HG03060 (cell line): ENCODE measurements at regions not wholly inside any gene's neighbourhood (a gene's known extent, or its start where the extent isn't known, plus 50 kb on each side); places are given as distances from the start of the nearest gene placed in this dataset.
"Not testable (repeated sequence)": the region's sequence is repeated elsewhere in the genome, so short reads cannot be mapped to it uniquely, and the experiment has no call there.

Source experiments
- ATAC-seq: cut with Tn5 transposase; IDR thresholded peaks from one replicate; pipeline ENCODE4 v1.9.1; 2021; ENCODE audit warnings: low read depth, moderate number of reproducible peaks; ENCODE audit not compliant: unreplicated experiment

DNA sequence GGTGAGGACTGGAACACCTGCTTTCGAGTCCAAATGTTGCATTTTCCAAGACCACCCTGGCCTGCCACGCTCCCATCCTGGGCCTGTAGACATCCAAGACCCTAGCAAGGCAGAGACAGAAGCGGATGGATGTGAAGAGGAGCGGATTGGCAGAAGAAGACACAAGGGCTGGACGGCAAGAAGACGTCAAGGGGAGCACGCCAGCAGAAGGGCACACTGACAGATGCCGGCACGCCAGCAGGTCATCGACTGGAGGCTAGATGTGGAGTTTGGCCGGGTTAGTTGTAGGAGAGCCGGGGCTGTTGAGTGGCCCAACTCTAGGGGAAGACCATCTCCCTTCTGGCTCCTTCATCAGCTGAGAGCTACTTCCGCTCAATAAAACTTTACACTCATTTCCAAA lies 251.6 kb downstream of the ZWINT start:
- ATAC-seq = no peak

DNA sequence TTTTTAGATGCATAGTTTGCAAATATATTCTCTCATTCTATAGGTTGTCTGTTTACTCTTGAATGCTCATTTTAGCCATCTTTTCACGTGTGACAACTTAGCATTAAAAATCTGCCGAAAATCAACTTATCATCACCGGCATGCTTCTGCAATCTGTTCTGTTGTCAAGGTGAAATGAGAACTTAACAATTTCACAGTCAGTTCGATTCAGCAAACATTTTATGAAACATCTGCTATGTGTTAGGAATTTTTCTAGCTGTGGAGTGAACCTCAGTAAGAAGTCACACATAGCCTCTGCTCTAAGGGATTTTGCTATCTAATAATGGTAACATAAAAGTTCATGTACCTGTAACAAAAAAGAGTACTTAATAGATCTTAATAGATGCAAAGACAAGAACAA lies 256.1 kb downstream of the ZWINT start:
- ATAC-seq = no peak

DNA sequence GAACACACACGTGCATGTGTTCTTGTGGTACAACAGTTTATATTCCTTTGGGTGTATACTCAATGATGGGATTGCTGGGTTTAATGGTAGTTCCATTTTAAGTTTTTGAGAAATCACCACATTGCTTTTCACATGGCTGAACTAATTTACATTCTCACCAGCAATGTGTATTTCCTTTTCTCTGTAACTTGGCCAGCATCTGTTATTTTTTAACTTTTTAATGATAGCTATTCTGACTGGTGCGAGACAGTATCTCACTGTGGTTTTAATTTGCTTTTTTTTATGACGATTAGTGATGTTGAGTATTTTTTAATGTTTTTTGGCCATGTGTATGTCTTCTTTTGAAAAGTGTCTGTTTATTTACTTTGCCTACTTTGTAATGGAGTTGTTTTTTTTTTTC lies 256.6 kb downstream of the ZWINT start:
- ATAC-seq = no peak

DNA sequence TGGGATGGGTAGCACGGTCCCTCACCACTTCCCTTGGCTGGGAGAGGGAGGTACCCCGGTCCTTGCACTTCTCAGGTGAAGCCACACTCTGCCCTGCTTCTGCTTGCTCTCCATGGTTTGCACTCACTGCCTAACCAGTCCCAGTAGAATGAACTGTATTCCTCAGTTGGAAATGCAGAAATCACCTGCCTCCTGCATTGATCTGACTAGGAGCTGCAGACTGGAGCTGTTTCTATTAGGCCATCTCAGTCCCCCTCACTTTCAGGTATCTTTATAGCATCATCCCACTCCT lies 264.9 kb downstream of the ZWINT start:
- ATAC-seq = no peak

DNA sequence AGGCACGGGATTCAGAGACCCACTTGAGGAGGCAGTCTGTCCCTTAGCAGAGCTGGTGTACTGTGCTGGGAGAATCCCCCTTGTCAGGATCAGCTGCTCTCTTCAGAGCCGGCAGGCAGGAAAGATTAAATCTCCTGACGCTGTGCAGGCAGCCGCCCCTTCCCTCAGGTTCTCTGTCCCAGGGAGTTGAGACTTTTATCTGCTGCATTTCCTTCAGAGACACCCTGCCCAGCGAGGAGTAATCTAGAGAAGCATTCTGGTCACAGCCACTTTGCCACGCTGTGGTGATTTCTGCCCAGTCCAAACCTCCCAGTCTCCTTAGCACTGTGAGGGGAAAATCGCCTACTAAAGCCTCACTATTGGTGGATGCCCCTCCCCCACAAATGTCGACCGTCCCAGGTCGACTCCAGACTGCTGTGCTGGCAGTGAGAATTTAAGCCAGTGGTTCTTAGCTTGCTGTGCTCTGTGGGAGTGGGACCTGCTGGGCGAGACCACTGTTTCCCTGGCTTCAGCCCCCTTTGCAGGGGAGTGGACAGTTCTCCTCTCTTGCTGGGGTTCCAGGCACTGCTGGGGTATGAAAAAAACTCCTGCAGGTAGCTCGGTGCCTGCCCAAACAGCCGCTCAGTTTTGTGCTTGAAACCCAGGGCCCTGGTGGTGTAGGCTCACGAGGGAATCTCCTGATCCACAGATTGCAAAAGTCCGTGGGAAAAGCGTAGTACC lies 265.4 kb downstream of the ZWINT start:
- no peak for ATAC-seq

- ATAC-seq = not testable (repeated sequence)
Measured at GRCh38 chr10:56093645-56094044, 267.4 kb downstream of the ZWINT start.

DNA sequence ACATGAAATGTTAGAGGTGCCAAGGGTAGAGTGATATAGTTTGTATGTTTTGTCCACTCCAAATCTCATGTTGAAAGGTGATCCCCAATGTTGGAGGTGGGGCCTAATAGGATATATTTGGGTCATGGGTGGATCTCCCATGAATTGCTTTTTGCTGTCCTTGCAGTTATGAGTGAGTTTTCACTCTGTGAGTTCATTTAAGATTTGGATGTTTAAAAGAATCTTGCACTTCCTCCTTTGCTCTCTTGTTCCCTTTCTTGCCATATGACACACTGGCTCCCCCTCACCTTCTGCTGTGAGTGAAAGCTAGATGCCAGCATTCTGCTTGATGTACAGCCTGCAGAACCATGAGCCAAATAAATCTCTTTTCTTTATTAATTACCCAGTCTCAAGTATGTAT lies 269.2 kb downstream of the ZWINT start:
- ATAC-seq = no peak

DNA sequence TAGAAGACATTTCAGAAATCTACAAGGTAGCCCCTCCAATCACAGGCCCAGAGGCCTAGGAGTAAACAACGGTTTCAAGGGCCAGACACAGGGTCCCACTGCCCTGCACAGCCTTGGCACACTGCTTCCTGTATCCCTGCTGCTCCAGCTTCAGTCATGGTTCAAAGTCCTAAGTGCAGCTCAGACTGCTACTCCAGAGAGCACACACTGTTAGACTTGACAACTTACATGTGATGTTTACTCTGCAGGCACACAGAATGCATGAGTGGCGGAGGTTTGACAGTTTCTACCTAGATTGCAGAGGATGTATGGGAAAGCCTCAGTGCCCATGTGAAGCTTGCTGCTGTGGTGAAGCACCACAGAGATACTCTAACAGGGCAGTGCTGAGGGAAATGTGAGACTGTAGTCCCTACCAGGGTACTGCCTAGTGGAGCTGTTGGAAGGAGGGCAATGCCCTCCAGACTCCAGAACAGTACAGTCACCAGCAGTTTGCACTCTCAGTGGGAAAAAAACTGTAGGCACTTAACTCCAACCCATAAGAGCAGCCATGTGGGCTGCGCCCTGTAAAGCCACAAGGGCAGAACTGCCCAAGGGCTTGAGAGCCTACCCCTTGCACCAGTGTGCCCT lies 270.0 kb downstream of the ZWINT start:
- ATAC-seq = no peak

- ATAC-seq = no peak
Measured at GRCh38 chr10:56085406-56086122, 275.5 kb downstream of the ZWINT start.

- ATAC-seq = no peak
Measured at GRCh38 chr10:56082169-56082568, 278.9 kb downstream of the ZWINT start.

DNA sequence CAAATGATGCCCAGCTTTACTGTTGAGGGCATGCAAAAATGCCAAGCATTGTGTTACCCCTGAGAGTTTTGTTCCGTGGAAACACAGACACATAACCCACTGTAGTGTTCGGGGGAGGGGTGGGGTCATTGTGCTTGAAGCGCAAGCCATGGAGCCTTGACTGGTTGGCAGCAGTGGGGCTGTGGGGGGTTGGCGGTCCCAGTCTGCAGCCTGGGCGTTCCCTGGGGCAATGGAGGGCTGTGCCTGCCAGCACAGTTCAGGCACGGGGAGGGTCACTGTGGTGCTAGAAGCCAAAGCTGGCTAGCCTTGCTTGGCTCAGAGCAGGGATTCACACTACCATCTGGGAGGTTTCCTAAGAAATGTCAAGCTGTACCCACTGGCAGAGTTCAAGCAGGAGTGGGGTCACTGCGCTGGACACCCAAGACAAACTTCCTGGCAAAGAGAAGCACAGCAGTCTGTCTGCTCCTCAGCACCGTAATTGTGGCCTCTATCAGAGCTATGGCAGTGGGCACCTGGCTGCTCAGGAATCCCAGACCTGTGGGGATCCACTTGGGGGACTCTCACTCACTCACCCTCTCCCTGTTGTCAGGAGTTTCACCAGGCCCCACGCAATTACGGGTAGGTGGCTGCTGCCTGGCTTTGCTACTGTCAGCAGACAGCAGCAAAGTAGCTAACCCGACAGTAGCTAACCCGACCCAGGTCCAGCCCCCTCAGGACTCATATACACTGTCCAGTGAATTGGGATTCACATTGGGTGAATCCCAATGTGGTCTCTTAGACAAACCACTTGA lies 292.4 kb downstream of the ZWINT start:
- ATAC-seq = no peak

DNA sequence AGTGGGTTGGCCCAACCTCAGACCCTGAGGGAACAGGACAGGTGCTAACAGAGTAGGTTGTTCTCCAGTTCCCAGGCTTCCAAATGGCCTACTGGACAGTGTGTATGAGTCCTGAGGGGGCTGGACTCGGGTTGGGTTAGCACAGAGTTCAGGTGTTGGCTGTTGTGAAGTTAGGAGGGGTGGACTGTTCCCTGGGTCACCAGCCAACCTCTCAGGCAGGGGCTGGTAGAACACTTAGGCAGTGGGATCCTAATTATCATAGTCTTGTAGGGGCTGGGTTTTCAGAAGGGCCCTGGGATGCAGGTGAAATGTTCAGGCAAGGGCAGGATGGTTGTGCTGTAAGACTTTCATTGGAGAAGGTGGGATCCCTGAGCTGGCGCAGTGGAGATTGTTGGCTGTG lies 293.0 kb downstream of the ZWINT start:
- ATAC-seq = no peak

DNA sequence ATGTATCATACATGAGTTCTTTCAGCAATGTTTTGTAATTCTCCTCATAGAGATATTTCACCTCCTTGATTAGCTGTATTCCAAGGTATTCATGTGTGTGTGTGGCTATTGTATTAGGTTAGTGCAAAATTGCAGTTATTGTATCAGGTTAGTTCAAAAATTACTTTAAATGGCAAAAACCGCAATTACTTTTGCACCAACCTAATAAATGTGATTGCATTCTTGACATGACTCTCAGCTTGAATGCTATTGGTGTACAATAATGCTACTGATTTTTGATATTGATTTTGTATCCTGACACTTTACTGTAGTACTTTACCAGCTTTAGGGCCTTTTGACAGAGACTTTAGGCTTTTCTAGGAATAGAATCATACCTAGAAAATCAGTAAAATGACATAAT lies 297.4 kb downstream of the ZWINT start:
- no peak for ATAC-seq

DNA sequence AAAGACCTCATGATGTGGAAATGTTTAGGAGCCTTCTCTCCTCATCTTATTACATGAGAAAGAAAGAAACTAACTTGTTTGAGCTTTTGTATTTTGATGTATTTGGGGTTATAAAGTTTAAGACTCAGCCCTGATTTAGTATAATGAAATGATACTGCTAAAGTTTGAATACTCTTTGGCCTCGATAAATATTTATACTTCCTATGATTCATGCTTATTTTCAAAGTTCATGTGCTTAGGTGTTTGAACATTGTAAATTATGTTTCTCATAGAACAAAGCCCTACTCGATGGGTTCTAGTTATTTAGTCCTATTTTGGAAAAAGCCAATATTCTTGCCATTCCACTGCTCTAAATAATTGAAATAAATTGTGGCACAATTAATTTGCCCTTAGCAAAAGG lies 303.2 kb downstream of the ZWINT start:
- ATAC-seq = no peak

DNA sequence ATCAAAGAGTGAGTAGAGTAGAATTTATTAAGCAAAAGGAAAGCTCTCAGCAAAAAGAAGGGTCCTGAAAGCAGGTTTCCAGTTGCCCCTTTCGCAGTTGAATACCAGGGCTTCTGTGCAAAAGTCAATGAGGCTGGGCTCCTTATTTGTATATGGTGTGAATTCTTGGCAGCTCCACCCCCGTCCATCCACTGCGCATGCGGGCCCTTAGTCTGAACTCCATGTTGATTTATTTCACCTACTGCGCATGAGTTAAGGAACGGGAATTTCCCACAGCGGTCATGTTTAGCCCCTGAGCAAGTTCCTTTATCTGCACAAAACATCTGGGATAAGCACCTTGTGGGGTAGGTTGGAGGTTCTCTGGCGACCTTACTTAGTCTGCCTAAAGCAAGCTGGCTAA lies 325.6 kb downstream of the ZWINT start:
- ATAC-seq = no peak

DNA sequence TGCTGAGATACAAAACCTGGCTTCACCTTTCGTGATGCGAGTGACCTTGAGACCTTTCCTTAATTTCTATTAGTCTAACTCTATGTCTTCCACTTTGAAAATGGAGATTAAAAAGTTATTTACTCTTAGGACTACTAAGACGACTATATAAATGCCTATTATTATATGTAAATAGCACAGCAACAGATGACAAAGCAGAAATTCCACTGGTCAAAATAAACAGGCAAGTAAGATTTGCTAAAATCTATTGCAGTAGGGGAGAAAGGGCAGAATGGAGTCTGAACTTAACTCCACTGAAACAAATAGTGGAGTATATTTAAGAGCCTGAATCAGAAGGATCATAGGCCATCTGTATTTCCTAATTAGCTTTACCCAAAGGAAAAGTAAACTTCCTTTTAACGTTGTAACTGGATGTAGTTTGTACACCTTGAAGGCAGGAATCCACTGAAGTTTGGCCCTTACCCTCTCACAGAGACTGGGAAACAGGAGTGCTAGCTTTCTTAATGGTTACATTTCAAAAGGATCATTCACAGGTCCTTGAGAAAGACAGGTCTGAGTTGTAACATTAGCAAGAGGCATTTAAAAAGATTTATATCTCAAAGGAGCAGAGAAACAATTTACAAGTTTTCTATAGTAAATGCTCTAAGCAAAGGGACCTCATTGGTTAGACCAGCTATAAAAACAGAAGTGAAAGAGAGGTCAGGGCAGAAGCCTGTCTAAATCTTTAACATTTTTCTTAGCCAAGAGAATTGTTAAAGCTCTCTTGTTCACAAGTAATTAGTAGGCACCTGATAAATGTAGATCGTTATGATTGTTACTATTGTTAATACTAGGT lies 332.5 kb downstream of the ZWINT start:
- no peak for ATAC-seq

DNA sequence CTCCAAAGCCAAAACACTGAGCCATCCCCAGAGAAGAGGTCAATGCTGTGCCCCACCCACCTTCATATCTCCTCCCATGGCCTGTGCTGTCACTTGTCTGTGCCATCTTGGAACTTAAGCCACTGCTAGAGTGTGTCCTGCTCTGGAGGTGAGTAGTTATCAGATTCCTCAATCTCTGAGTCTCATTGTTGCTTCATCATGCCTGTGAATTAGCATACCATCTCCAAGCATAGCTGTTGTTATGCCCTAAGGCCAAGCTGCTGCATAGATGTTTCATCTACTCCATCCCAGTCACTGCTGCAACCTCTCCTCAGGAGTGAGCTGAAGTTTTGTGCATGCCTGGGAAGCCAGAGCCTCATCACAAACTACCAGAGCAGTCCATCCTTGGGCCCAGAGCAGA lies 349.0 kb downstream of the ZWINT start:
- ATAC-seq = no peak

GRCh38 chr10:56003555-56003954 lies 357.5 kb downstream of the ZWINT start:
- ATAC-seq = no peak

DNA sequence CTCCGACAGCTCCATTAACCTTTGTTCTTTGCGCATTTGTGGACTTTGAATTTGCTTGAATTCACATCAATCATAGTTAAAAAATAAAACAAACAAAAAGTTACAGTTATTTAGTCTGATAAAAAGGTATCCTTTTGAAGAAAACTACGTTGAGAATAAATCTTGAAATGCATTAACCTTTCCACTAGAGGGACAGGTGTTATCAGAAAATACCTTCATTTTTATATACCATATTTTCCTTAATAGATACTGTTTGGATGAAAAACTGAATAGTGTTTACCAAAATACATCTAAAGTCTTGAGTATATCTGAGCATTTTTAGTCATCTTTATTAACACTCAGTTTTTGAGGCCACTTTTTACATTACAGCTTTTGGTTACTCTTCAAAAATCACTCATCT lies 371.9 kb downstream of the ZWINT start:
- ATAC-seq = no peak

GRCh38 chr10:55979203-55979602 lies 381.9 kb downstream of the ZWINT start:
- no peak for ATAC-seq
